ENCODE measurements at regions not wholly inside any gene's neighbourhood (a gene's known extent, or its start where the extent isn't known, plus 50 kb on each side); places are given as distances from the start of the nearest gene placed in this dataset.

- DNase-seq (ENCODE audit: low read depth) = no peak
- no peak for TF ChIP-seq CTCF (IDR thresholded peaks at IDR 0.05; ENCODE audit: insufficient read depth, low read length, poor library complexity, severe bottlenecking)
- no peaks in the 10 kb centered on the region for H3K27me3 ChIP-seq (ENCODE audit: control insufficient read depth, insufficient read depth, low read length)
These were observed 187.8 kb downstream of the MIAT start for GRCh38 chr22:26845021-26845743.

DNA sequence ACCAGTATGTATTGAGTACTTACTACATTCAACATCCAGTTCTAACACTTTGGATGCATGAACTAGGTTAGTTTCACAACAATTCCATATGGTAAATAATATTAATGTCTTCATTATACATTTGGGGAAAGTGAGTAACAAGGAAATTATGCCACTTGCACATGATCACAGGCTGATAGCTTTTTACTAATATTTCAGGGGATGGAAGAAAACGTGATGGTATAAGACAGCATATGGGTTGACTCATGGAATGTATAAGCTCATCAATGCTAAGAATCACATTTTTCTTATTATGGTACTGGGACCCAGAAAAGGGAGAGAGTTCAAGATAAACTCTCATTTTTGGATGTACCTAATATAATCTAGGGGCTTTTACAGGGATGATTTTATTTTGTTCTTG is 188.7 kb downstream of the MIAT start:
- no peak for DNase-seq (ENCODE audit: low read depth)
- Histone ChIP-seq H3K4me3 (ENCODE audit: low read depth, low read length) (no peak overlapping the region), H3K27me3 (ENCODE audit: control insufficient read depth, insufficient read depth, low read length) (no peaks in the 10 kb centered on the region), H3K36me3 (ENCODE audit: control insufficient read depth, insufficient read depth, low read length) (no peaks in the 10 kb centered on the region)
- TF ChIP-seq CTCF (IDR thresholded peaks at IDR 0.05; ENCODE audit: insufficient read depth, low read length, poor library complexity, severe bottlenecking) = no peak

More at GRCh38 chr22:26845021-26845743, 187.8 kb downstream of the MIAT start:
- Histone ChIP-seq H3K36me3 (ENCODE audit: control insufficient read depth, insufficient read depth, low read length) (no peaks in the 10 kb centered on the region), H3K4me3 (ENCODE audit: low read depth, low read length) (no peak overlapping the region)

DNA sequence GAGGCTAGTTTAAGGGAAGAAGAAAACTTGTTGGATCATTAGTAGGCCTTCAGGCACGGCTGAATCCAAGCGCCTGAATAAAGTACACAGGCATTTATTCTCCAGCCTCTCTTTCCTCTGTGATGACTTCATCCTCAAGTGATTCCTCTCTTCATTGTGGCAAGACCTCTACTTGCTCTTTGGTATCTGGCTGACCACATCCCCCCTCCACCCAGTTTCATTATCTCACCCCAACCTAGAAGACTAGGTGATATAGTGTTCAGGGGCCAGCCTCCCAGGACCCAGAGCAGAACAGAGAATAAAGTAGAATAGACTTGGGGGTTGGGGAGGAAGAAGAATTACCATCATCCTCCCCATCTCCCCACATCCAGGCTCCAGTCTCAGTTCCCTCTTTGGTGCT is 189.3 kb downstream of the MIAT start:
- TF ChIP-seq CTCF (IDR thresholded peaks at IDR 0.05; ENCODE audit: insufficient read depth, low read length, poor library complexity, severe bottlenecking) = no peak
- H3K27me3 ChIP-seq (ENCODE audit: control insufficient read depth, insufficient read depth, low read length) = no peaks in the 10 kb centered on the region
- DNase-seq (ENCODE audit: low read depth) = peak; percentile 34
- no peaks in the 10 kb centered on the region for H3K36me3 ChIP-seq (ENCODE audit: control insufficient read depth, insufficient read depth, low read length)
- no peak overlapping the region for H3K4me3 ChIP-seq (ENCODE audit: low read depth, low read length)

DNA sequence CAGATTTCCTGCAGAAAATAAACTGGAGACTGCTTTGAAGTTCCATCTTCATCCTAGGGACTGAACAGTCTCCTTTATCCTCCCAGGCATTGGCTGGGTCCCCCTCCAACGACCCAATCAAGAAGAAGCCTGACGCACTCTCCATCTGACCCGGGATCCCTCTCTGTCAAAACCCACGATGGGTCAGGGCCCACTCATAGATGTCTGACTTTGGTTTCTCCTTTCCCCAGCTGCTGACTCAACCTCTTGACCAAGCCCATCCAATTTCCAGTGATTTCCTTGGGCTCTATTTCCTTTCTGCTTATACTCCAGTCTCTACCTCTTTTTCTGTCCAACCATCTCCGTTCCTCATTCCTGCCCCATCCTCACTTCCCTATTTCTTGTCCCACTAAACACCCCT is 189.7 kb downstream of the MIAT start:
- no peak overlapping the region for H3K4me3 ChIP-seq (ENCODE audit: low read depth, low read length)
- TF ChIP-seq CTCF (IDR thresholded peaks at IDR 0.05; ENCODE audit: insufficient read depth, low read length, poor library complexity, severe bottlenecking) = no peak
- no peaks in the 10 kb centered on the region for H3K36me3 ChIP-seq (ENCODE audit: control insufficient read depth, insufficient read depth, low read length)
- H3K27me3 ChIP-seq (ENCODE audit: control insufficient read depth, insufficient read depth, low read length) = no peaks in the 10 kb centered on the region
- no peak for DNase-seq (ENCODE audit: low read depth)

DNA sequence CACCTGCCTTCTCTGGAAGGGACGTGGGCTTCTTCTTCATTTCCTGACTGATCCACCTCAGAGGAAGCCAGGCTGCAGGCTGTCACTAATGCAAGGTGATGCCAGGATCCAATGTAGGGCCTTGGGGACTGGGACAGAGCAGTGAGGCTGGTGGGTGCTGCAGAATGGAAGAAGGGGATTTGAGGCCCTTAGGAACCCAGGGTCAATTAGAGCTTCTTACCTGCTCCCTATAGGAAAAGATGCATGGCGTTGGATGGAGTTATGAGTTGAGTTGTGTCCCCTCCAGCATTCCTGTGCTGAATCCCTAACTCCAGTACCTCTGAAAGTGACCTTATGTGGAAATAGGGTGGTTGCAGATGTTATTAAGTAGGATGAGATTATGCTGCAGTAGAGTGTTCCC is 190.4 kb downstream of the MIAT start:
- H3K27me3 ChIP-seq (ENCODE audit: control insufficient read depth, insufficient read depth, low read length) = no peaks in the 10 kb centered on the region
- no peak for DNase-seq (ENCODE audit: low read depth)
- no peak for TF ChIP-seq CTCF (IDR thresholded peaks at IDR 0.05; ENCODE audit: insufficient read depth, low read length, poor library complexity, severe bottlenecking)
- H3K4me3 ChIP-seq (ENCODE audit: low read depth, low read length) = no peak overlapping the region
- H3K36me3 ChIP-seq (ENCODE audit: control insufficient read depth, insufficient read depth, low read length) = no peaks in the 10 kb centered on the region

Measured in kidney epithelial cell (primary cell).